Cardiac muscle cell (in vitro differentiated cells and primary cell): ENCODE measurements at regions not wholly inside any gene's neighbourhood (a gene's known extent, or its start where the extent isn't known, plus 50 kb on each side); places are given as distances from the start of the nearest gene placed in this dataset.
A peak's percentile ranks its signal among the peaks of the same experiment; 100 is the strongest.
"Not testable (repeated sequence)": the region's sequence is repeated elsewhere in the genome, so short reads cannot be mapped to it uniquely, and the experiment has no call there.

Experiments used
- DNase-seq, 2 donors: peaks; one replicate each; pipeline versions ENCODE4 v3.0.0 to v3.0.0-alpha.2; 2010 to 2017; ENCODE audit warnings: low read depth in 1 of 2, low spot score in 1 of 2
- H3K27ac ChIP-seq: fragments of 200-600 bp; sonication (generic); 2 replicates; pipeline ENCODE4 v1.5.1; 2016
- H3K27me3 ChIP-seq: fragments of 200-600 bp; sonication (generic); 2 replicates; pipeline ENCODE4 v1.6.0; 2016; ENCODE audit warnings: control low read depth
- H3K36me3 ChIP-seq: fragments of 200-600 bp; sonication (generic); 2 replicates; pipeline ENCODE4 v1.5.1; 2016; ENCODE audit warnings: control low read depth
- H3K4me1 ChIP-seq: fragments of 200-600 bp; sonication (generic); 2 replicates; pipeline ENCODE4 v1.8.1; 2017; ENCODE audit warnings: low read depth, mild to moderate bottlenecking, mixed run types
- H3K4me3 ChIP-seq: fragments of 200-600 bp; sonication (generic); 2 replicates; pipeline ENCODE4 v1.5.1; 2016; ENCODE audit warnings: mild to moderate bottlenecking
- H3K9me3 ChIP-seq: fragments of 200-600 bp; sonication (generic); 2 replicates; pipeline ENCODE4 v1.5.1; 2017; ENCODE audit warnings: low read depth, mild to moderate bottlenecking, control low read depth
- CTCF ChIP-seq: IDR thresholded peaks from 2 replicates; pipeline ENCODE4 v1.5.1; 2012; ENCODE audit warnings: low read depth, mild to moderate bottlenecking, low read length

- Histone ChIP-seq H3K4me1 (no peaks in the 10 kb centered on the region), H3K9me3 (no peaks in the 10 kb centered on the region)
Measured at GRCh38 chr20:25858495-25859425, 162.1 kb upstream of the ZNF337 start.

DNA sequence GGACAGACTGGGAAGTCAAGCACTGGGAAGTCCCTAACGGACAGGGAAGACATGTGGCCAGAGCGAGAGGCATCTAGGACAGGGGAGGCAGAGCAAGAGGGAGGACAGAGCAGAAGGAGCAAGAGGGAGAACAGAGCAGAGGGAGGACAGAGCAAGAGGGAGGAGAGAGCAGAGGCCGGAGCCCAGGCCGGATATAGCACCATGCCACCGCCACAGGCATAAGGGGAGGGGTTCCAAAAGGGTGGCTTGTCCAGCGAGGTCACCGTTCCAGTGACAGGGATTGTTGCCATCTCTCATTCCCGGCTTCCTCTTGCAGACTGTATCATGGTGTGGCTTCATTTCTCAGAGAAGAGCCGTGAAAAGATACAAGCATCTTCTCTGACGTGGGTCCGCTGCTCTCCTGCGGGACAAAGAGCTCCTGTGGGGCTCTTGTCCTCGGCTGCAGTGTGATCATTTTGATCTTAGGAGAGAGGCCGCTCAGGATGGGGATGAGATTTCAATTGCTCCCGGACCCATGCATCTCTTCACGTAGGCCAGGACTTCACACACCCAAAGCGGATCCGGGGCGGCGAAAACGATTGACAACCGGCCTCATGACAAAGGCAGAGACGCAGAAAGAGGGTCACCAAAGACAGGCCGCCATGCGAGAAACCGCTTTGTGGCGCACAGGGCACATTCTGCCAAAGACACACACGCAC lies 160.6 kb upstream of the ZNF337 start:
- not testable (repeated sequence) for H3K36me3 ChIP-seq, H3K27ac ChIP-seq, H3K4me3 ChIP-seq, DNase-seq, H3K4me1 ChIP-seq, H3K9me3 ChIP-seq
- H3K27me3 ChIP-seq = peaks cover 15% of the 10 kb centered on the region

More at GRCh38 chr20:25858495-25859425, 162.1 kb upstream of the ZNF337 start:
- no peak for TF ChIP-seq CTCF
- Histone ChIP-seq H3K4me3 (no peak overlapping the region), H3K27me3 (peaks cover 22% of the 10 kb centered on the region), H3K27ac (no peak overlapping the region), H3K36me3 (no peaks in the 10 kb centered on the region)
- no peak for DNase-seq

DNA sequence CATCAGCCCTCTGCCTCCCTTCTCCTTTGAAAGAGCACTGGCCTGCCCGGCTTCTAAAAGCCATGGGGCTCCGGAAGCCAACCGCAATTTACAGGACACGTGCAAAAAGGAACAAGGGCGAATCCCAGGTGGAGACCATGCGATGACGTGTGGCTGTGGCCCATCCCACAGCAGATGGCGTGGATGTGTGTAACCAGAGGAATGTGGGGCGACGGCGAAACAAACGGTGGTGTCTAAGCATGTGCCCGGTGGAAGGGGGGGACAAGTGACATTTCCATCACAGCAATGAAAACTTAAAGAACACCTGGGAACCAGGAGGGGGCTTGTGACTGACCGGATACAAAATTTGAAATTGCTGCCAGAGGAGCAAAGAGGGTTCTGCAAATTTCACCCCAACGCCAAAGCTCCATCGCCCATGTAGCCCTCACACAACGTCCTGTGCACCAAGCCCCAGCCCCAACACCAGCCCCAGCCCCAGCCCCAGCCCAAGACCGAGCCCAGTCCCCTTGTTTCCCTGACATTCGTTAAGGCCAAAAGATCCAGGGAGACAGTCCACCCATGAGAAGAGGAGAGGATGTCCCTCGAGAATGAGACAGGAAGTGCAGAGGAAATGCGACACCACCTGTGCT lies 159.7 kb upstream of the ZNF337 start:
- no peaks in the 10 kb centered on the region for H3K36me3 ChIP-seq
- H3K27ac ChIP-seq = no peak overlapping the region
- no peak for DNase-seq
- no peak overlapping the region for H3K4me3 ChIP-seq
- TF ChIP-seq CTCF = no peak
- H3K27me3 ChIP-seq = peaks cover 11% of the 10 kb centered on the region
- no peaks in the 10 kb centered on the region for H3K4me1 ChIP-seq
- no peaks in the 10 kb centered on the region for H3K9me3 ChIP-seq

DNA sequence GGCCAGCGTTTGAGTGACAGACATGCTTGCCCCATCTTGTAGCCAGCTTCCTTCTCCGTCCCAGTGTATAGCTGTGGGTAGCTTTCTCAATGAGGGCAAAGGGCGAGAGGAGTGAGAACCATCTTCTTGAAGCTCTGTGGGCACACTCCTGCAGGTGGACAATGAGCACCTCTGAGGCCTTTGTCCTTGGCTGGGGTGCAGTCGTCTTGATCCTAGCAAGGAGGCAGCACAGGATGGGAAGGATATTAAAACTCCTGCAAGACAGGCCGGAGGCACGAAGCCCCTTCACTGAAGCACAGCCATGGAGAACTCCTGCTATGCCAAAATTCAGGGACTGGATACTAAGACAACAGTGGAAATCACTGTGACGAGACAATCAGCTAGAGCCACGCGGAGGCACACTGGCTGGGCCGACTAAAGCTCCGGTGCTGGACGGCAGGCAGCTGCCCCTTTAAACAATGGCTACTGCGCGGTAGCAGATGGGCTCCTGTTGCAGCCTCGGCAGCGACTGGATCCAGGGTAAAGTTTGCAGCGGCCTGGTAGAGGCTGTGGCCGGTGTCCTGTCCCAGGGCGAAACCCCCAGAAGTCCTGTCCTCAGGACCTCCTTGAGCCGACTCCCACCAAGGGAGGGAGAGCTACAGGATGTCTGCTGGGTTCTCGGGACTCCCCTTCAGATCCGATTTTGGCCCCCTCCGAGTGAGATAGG lies 159.0 kb upstream of the ZNF337 start:
- DNase-seq, H3K27ac ChIP-seq, H3K36me3 ChIP-seq, H3K4me3 ChIP-seq, H3K9me3 ChIP-seq, H3K27me3 ChIP-seq, H3K4me1 ChIP-seq: not testable (repeated sequence)

DNA sequence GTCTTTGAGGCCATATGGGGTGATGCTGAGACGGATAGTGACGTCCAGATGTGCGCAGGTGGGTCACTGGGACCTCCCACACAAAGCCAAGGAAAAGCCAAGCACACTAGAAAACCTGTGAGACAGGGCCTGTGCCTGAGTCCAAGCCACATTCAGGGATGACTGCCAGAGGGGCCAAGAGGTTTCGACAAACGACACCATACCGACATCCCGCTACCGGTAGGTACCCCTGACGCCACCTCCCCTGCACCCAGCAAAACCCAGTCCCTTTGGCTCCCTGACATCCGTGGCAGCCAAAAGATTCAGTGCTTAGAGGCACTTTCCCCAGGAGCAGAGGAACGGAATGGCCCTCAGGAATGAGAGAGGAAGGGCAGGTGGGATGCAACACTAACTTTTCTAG lies 158.0 kb upstream of the ZNF337 start:
- H3K9me3 ChIP-seq, H3K27me3 ChIP-seq, DNase-seq, H3K36me3 ChIP-seq, H3K27ac ChIP-seq, H3K4me1 ChIP-seq, H3K4me3 ChIP-seq: not testable (repeated sequence)

GRCh38 chr20:25853718-25854388 lies 157.2 kb upstream of the ZNF337 start:
- not testable (repeated sequence) for H3K27me3 ChIP-seq, H3K27ac ChIP-seq, H3K4me1 ChIP-seq, H3K36me3 ChIP-seq, H3K9me3 ChIP-seq, H3K4me3 ChIP-seq
- DNase-seq = peak in 1 of 2 donors; percentile 83

DNA sequence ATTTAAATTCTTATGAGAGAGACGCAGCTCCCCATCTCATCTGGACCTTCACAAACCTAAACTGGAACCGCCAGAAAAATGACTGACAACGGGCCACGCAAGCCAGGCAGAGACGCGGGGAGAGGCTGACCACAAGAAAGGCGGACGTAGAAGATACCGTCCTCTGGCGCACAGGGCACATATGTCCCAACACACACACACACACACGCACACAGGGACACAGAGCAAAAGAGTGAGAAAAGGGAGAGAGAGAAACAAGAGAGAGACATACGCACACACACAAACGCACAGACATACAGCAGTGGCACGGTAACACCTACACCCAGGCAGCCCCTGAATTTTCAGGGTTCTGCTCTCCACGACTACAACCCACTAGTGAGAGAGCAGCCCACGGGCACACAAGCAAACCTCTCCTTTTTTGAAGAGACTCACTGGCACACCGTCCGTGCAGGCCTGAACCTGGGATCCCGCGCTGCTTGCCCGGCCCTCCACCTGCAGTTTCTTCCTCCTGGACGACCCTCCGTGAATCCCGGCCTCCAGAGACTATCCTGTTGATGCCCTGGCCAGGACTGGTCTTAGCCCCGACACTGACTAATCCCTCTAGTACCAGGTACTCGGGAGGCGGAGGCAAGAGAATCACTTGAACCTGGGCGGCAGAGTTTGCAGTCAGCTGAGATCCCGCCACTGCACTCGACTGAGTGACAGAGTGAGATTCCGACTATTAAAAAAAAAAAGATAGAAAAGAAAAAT lies 156.5 kb upstream of the ZNF337 start:
- not testable (repeated sequence) for H3K9me3 ChIP-seq, DNase-seq, H3K4me3 ChIP-seq

GRCh38 chr20:25850133-25850532 lies 153.5 kb upstream of the ZNF337 start:
- DNase-seq, H3K36me3 ChIP-seq, H3K9me3 ChIP-seq, H3K4me3 ChIP-seq, H3K27me3 ChIP-seq, H3K27ac ChIP-seq, H3K4me1 ChIP-seq: not testable (repeated sequence)

More for the DNA sequence above, 156.5 kb upstream of the ZNF337 start:
- not testable (repeated sequence) for H3K36me3 ChIP-seq, H3K27ac ChIP-seq, H3K4me1 ChIP-seq, H3K27me3 ChIP-seq
